ENCODE measurements at regions not wholly inside any gene's neighbourhood (a gene's known extent, or its start where the extent isn't known, plus 50 kb on each side); places are given as distances from the start of the nearest gene placed in this dataset.

DNA sequence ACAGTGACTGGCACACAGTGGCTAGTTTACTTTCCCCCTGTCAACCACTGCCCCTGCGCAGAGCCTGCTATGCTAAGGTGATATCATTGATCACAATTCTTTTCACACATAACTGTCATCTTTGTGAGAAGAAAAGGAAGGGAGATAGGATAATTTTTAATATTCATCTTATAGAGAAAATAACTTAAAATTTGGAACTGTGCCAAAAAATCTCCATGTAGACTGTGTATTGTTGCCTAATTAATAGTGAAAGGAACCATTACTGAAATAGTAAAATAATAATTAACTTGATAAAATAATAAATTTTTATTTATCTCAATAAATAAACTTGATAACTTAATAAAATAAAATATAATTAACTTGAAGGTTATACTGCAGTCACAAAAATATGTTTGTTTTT, 1069.4 kb downstream of the C4orf33 start:
- Histone ChIP-seq H3K23ac (ENCODE audit: low read depth, low read length) (no peak overlapping the region), H3K18ac (ENCODE audit: low read depth, low read length) (no peak overlapping the region), H4K5ac (ENCODE audit: low read depth, low read length) (no peak overlapping the region), H2BK15ac (ENCODE audit: low read depth, low read length) (no peak overlapping the region), H4K20me1 (ENCODE audit: insufficient read depth, low read length) (no peaks in the 10 kb centered on the region), H3K56ac (ENCODE audit: extremely low read depth, insufficient read depth, low read length) (no peak overlapping the region), H3K4ac (ENCODE audit: low read depth, low read length) (no peak overlapping the region), H3K4me1 (ENCODE audit: control insufficient read depth, insufficient read depth, low read length) (no peaks in the 10 kb centered on the region), H3K9ac (ENCODE audit: low read depth, low read length) (no peak overlapping the region), H4K91ac (ENCODE audit: insufficient read depth, low read depth, low read length) (no peak overlapping the region), H2BK120ac (ENCODE audit: low read depth, low read length) (no peak overlapping the region), H3K27ac (ENCODE audit: insufficient read depth, low read length) (no peak overlapping the region), H3K9me3 (ENCODE audit: control insufficient read depth, insufficient read depth, low read length) (no peaks in the 10 kb centered on the region), H2AFZ (replicated peaks; ENCODE audit: low read length, poor library complexity) (no peak overlapping the region), H2BK5ac (ENCODE audit: low read depth, low read length, poor library complexity, severe bottlenecking) (no peak overlapping the region), H3K79me1 (ENCODE audit: low read depth in 1 of 2, low read length in 2 of 2) (no peaks in the 10 kb centered on the region), H3K4me3 (ENCODE audit: insufficient read depth, low read depth, low read length) (no peak overlapping the region), H3K4me2 (ENCODE audit: low read depth, low read length) (no peak overlapping the region), H3K36me3 (ENCODE audit: control insufficient read depth, insufficient read depth, low read length) (no peaks in the 10 kb centered on the region), H2AK5ac (ENCODE audit: low read depth, low read length) (no peak overlapping the region), H4K8ac (ENCODE audit: low read depth in 2 of 2, low read length in 2 of 2) (no peak overlapping the region), H2BK20ac (ENCODE audit: low read depth, low read length) (no peak overlapping the region), H3K27me3 (ENCODE audit: control insufficient read depth, insufficient read depth, low read length) (no peaks in the 10 kb centered on the region), H3K9me1 (ENCODE audit: insufficient read depth, low read length) (no peaks in the 10 kb centered on the region), H3K14ac (replicated peaks; ENCODE audit: low read depth, low read length) (no peak overlapping the region), H2AK9ac (replicated peaks; ENCODE audit: low read depth, low read length, poor library complexity) (no peak overlapping the region)
- WGBS, 2 experiments (ENCODE audit: extremely low coverage in 2 of 2, insufficient read length in 1 of 2) = no CpG with 5 or more reads among the region's 1 CpG
- intact Hi-C loops (cut with micrococcal nuclease) = no loop called here
- TF ChIP-seq BHLHE40 (IDR thresholded peaks at IDR 0.05; ENCODE audit: low read depth, low read length) (no peak), RAD21 (IDR thresholded peaks at IDR 0.05; ENCODE audit: low read length) (no peak), CEBPB (IDR thresholded peaks at IDR 0.05; ENCODE audit: low read depth, low read length) (no peak), POLR2A (IDR thresholded peaks at IDR 0.05; ENCODE audit: low read depth, low read length) (no peak), RFX5 (IDR thresholded peaks at IDR 0.05; ENCODE audit: low read depth, low read length) (no peak), NFE2L2 (IDR thresholded peaks at IDR 0.05; ENCODE audit: low read depth, low read length) (no peak), FOS (IDR thresholded peaks at IDR 0.05; ENCODE audit: low read depth, low read length) (no peak), MAZ (IDR thresholded peaks at IDR 0.05; ENCODE audit: borderline replicate concordance, low read depth, low read length) (no peak), SMC3 (IDR thresholded peaks at IDR 0.05; ENCODE audit: low read depth, low read length) (no peak), RCOR1 (IDR thresholded peaks at IDR 0.05; ENCODE audit: insufficient replicate concordance, low read length) (no peak), MAFK (IDR thresholded peaks at IDR 0.05; ENCODE audit: low read depth, low read length) (no peak), MXI1 (IDR thresholded peaks at IDR 0.05; ENCODE audit: borderline replicate concordance, low read depth, low read length) (no peak)
- TF ChIP-seq, protein P1, sequence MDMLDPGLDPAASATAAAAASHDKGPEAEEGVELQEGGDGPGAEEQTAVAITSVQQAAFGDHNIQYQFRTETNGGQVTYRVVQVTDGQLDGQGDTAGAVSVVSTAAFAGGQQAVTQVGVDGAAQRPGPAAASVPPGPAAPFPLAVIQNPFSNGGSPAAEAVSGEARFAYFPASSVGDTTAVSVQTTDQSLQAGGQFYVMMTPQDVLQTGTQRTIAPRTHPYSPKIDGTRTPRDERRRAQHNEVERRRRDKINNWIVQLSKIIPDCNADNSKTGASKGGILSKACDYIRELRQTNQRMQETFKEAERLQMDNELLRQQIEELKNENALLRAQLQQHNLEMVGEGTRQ (IDR thresholded peaks at IDR 0.05; ENCODE audit: low read depth, low read length) = no peak
- TF ChIP-seq, protein P2, sequence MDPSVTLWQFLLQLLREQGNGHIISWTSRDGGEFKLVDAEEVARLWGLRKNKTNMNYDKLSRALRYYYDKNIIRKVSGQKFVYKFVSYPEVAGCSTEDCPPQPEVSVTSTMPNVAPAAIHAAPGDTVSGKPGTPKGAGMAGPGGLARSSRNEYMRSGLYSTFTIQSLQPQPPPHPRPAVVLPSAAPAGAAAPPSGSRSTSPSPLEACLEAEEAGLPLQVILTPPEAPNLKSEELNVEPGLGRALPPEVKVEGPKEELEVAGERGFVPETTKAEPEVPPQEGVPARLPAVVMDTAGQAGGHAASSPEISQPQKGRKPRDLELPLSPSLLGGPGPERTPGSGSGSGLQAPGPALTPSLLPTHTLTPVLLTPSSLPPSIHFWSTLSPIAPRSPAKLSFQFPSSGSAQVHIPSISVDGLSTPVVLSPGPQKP (IDR thresholded peaks at IDR 0.05; ENCODE audit: borderline replicate concordance, low read depth, low read length) = no peak
- DNase-seq (no peak), ATAC-seq (ENCODE audit: low read depth) (no peak)
- CTCF ChIA-PET = no interaction called here
- POLR2A ChIA-PET (ENCODE audit: unreplicated experiment) = no interaction called here
- no TSS peak for BruUV-seq (replicated peaks)
- dilution Hi-C loops (cut with HindIII; ENCODE audit: low sequenced_read_pairs, unreplicated experiment) = no loop called here
- in situ Hi-C loops (cut with MboI; ENCODE audit: low sequenced_read_pairs) = no loop called here

Measured in IMR-90 (cell line).